GM18861 (cell line): ENCODE measurements at regions not wholly inside any gene's neighbourhood (a gene's known extent, or its start where the extent isn't known, plus 50 kb on each side); places are given as distances from the start of the nearest gene placed in this dataset.

Source experiments
- ATAC-seq: cut with Tn5 transposase; IDR thresholded peaks from one replicate; pipeline ENCODE4 v1.9.1; 2021; ENCODE audit not compliant: unreplicated experiment

GRCh38 chr7:94054130-94054529 is 50.0 kb upstream of the BET1 start:
- ATAC-seq: no peak

GRCh38 chr7:94055963-94056362 is 51.8 kb upstream of the BET1 start:
- ATAC-seq: no peak

- ATAC-seq: no peak
Measured at GRCh38 chr7:94056796-94057207, 52.6 kb upstream of the BET1 start.

GRCh38 chr7:94057955-94058354 is 53.8 kb upstream of the BET1 start:
- ATAC-seq: no peak

- ATAC-seq: no peak
Measured at GRCh38 chr7:94059746-94060145, 55.6 kb upstream of the BET1 start.

GRCh38 chr7:94060752-94061151 is 56.6 kb upstream of the BET1 start:
- ATAC-seq: no peak

GRCh38 chr7:94061326-94061725 is 57.2 kb upstream of the BET1 start:
- no peak for ATAC-seq

- no peak for ATAC-seq
Measured at GRCh38 chr7:94062372-94062771, 58.2 kb upstream of the BET1 start.

GRCh38 chr7:94064541-94065191 is 60.5 kb upstream of the BET1 start:
- ATAC-seq: no peak

GRCh38 chr7:94067047-94067446 is 62.9 kb upstream of the BET1 start:
- ATAC-seq: no peak

- ATAC-seq: no peak
Measured at GRCh38 chr7:94067506-94067905, 63.4 kb upstream of the BET1 start.

- ATAC-seq: peak; percentile 57
Measured at GRCh38 chr7:94069162-94069739, 65.1 kb upstream of the BET1 start.

GRCh38 chr7:94080551-94080950 is 76.4 kb upstream of the BET1 start:
- no peak for ATAC-seq

- no peak for ATAC-seq
Measured at GRCh38 chr7:94082126-94082525, 78.0 kb upstream of the BET1 start.

- peak; percentile 99 for ATAC-seq
Measured at GRCh38 chr7:94087664-94088352, 83.7 kb upstream of the BET1 start.

GRCh38 chr7:94088560-94088959 is 84.4 kb upstream of the BET1 start:
- no peak for ATAC-seq

- no peak for ATAC-seq
Measured at GRCh38 chr7:94089806-94090205, 85.7 kb upstream of the BET1 start.

- ATAC-seq: no peak
Measured at GRCh38 chr7:94092980-94093379, 88.8 kb upstream of the BET1 start.

GRCh38 chr7:94094298-94094697 is 90.1 kb upstream of the BET1 start:
- ATAC-seq: no peak

GRCh38 chr7:94095316-94096009 is 91.3 kb upstream of the BET1 start:
- no peak for ATAC-seq

- no peak for ATAC-seq
Measured at GRCh38 chr7:94099679-94100078, 95.5 kb upstream of the BET1 start.
